GM04504 (cell line): ENCODE measurements at regions not wholly inside any gene's neighbourhood (a gene's known extent, or its start where the extent isn't known, plus 50 kb on each side); places are given as distances from the start of the nearest gene placed in this dataset.
"Not testable (repeated sequence)": the region's sequence is repeated elsewhere in the genome, so short reads cannot be mapped to it uniquely, and the experiment has no call there.

Source experiments
- DNase-seq: peaks from one replicate; pipeline ENCODE4 v3.0.0-alpha.2; 2012; ENCODE audit warnings: low read depth

GRCh38 chr5:60077292-60077691 is 183.8 kb upstream of the PDE4D start:
- no peak for DNase-seq

- no peak for DNase-seq
Observed at GRCh38 chr5:60076746-60077145, 183.2 kb upstream of the PDE4D start.

- DNase-seq: peak; percentile 7
Observed at GRCh38 chr5:60066502-60066901, 173.0 kb upstream of the PDE4D start.

GRCh38 chr5:60060389-60060788 is 166.9 kb upstream of the PDE4D start:
- DNase-seq: no peak

- DNase-seq: no peak
Observed at GRCh38 chr5:60056191-60056590, 162.7 kb upstream of the PDE4D start.

GRCh38 chr5:60055168-60055567 is 161.6 kb upstream of the PDE4D start:
- no peak for DNase-seq

- not testable (repeated sequence) for DNase-seq
Observed at GRCh38 chr5:60041996-60042664, 148.6 kb upstream of the PDE4D start.

- not testable (repeated sequence) for DNase-seq
Observed at GRCh38 chr5:60041508-60041907, 148.0 kb upstream of the PDE4D start.

GRCh38 chr5:60036192-60036938 is 142.8 kb upstream of the PDE4D start:
- DNase-seq: no peak

- DNase-seq: peak; percentile 17
Observed at GRCh38 chr5:60026161-60026560, 132.6 kb upstream of the PDE4D start.

GRCh38 chr5:60024104-60024503 is 130.6 kb upstream of the PDE4D start:
- DNase-seq: no peak

GRCh38 chr5:60023255-60023654 is 129.7 kb upstream of the PDE4D start:
- no peak for DNase-seq

- DNase-seq: no peak
Observed at GRCh38 chr5:60020457-60020856, 126.9 kb upstream of the PDE4D start.

- not testable (repeated sequence) for DNase-seq
Observed at GRCh38 chr5:60018960-60019359, 125.4 kb upstream of the PDE4D start.

GRCh38 chr5:60018091-60018490 is 124.6 kb upstream of the PDE4D start:
- no peak for DNase-seq

GRCh38 chr5:60014331-60014730 is 120.8 kb upstream of the PDE4D start:
- no peak for DNase-seq

- no peak for DNase-seq
Observed at GRCh38 chr5:60010853-60011252, 117.3 kb upstream of the PDE4D start.

GRCh38 chr5:60010328-60010727 is 116.8 kb upstream of the PDE4D start:
- no peak for DNase-seq

- no peak for DNase-seq
Observed at GRCh38 chr5:60007729-60008128, 114.2 kb upstream of the PDE4D start.

- no peak for DNase-seq
Observed at GRCh38 chr5:59999056-59999455, 105.5 kb upstream of the PDE4D start.

- DNase-seq: no peak
Observed at GRCh38 chr5:59992206-59992605, 98.7 kb upstream of the PDE4D start.

- no peak for DNase-seq
Observed at GRCh38 chr5:59988396-59988795, 94.9 kb upstream of the PDE4D start.

GRCh38 chr5:59976342-59976741 is 82.8 kb upstream of the PDE4D start:
- no peak for DNase-seq

- no peak for DNase-seq
Observed at GRCh38 chr5:59972043-59972442, 78.5 kb upstream of the PDE4D start.
